CD8-positive, alpha-beta memory T cell (primary cell): ENCODE measurements at regions not wholly inside any gene's neighbourhood (a gene's known extent, or its start where the extent isn't known, plus 50 kb on each side); places are given as distances from the start of the nearest gene placed in this dataset.

Experiments
- CTCF ChIA-PET: fragments of 350-600 bp; sonication (Branson Sonifier 250); formaldehyde crosslinking; loops from one replicate; lab custom pipeline; 2021; ENCODE audit warnings: antibody characterized with exemption; lab: Charles Lee
- POLR2A ChIA-PET: fragments of 350-600 bp; sonication (Branson Sonifier 250); formaldehyde crosslinking; loops from one replicate; lab custom pipeline; 2021; ENCODE audit warnings: antibody characterized with exemption; lab: Charles Lee
- DNase-seq, 5 donors: peaks; one replicate each; pipeline versions ENCODE4 v3.0.0 to v3.0.0-alpha.2; 2020 to 2022; ENCODE audit warnings: mixed read lengths in 1 of 5
- H3K27ac ChIP-seq: one replicate; pipeline ENCODE4 v1.7.0; 2013; ENCODE audit warnings: low read depth, mild to moderate bottlenecking, low read length, moderate library complexity
- H3K27me3 ChIP-seq: 2 replicates; pipeline ENCODE4 v1.7.0; 2013; ENCODE audit warnings: low read length, mild to moderate bottlenecking; ENCODE audit not compliant: insufficient read depth, poor library complexity, severe bottlenecking
- H3K36me3 ChIP-seq: 2 replicates; pipeline ENCODE4 v1.7.0; 2013; ENCODE audit warnings: mild to moderate bottlenecking, low read length, moderate library complexity; ENCODE audit not compliant: insufficient read depth
- H3K4me1 ChIP-seq: 2 replicates; pipeline ENCODE4 v1.7.0; 2013; ENCODE audit warnings: mild to moderate bottlenecking, low read length, moderate library complexity; ENCODE audit not compliant: insufficient read depth
- H3K4me3 ChIP-seq: 2 replicates; pipeline ENCODE4 v1.7.0; 2013; ENCODE audit warnings: mild to moderate bottlenecking, low read length
- H3K9me3 ChIP-seq: 2 replicates; pipeline ENCODE4 v1.7.0; 2013; ENCODE audit warnings: mild to moderate bottlenecking, low read length
- H3K27ac Mint-ChIP-seq, 8 donors: one replicate each; pipeline ENCODE4 v1.8.0; 2020 to 2021; ENCODE audit warnings: mixed read lengths in 8 of 8, mild to moderate bottlenecking in 6 of 8, inconsistent platforms in 3 of 8, moderate library complexity in 3 of 8
- H3K27me3 Mint-ChIP-seq, 2 donors: one replicate each; pipeline ENCODE4 v1.8.0; 2020 to 2021; ENCODE audit warnings: mixed read lengths in 2 of 2, mild to moderate bottlenecking in 1 of 2, moderate library complexity in 1 of 2
- H3K36me3 Mint-ChIP-seq, 3 donors: one replicate each; pipeline ENCODE4 v1.8.0; 2020 to 2021; ENCODE audit warnings: mixed read lengths in 3 of 3, inconsistent platforms in 1 of 3, mild to moderate bottlenecking in 1 of 3
- H3K4me1 Mint-ChIP-seq, 3 donors: one replicate each; pipeline ENCODE4 v1.8.0; 2020 to 2021; ENCODE audit warnings: mixed read lengths in 3 of 3, inconsistent platforms in 1 of 3, mild to moderate bottlenecking in 1 of 3
- H3K4me3 Mint-ChIP-seq, 7 donors: one replicate each; pipeline ENCODE4 v1.8.0; 2020 to 2021; ENCODE audit warnings: mixed read lengths in 7 of 7, mild to moderate bottlenecking in 6 of 7, moderate library complexity in 4 of 7, inconsistent platforms in 2 of 7
- H3K9me3 Mint-ChIP-seq, 5 donors: one replicate each; pipeline ENCODE4 v1.8.0; 2020 to 2022; ENCODE audit warnings: mixed read lengths in 5 of 5, mild to moderate bottlenecking in 3 of 5, moderate library complexity in 2 of 5, inconsistent platforms in 1 of 5

DNA sequence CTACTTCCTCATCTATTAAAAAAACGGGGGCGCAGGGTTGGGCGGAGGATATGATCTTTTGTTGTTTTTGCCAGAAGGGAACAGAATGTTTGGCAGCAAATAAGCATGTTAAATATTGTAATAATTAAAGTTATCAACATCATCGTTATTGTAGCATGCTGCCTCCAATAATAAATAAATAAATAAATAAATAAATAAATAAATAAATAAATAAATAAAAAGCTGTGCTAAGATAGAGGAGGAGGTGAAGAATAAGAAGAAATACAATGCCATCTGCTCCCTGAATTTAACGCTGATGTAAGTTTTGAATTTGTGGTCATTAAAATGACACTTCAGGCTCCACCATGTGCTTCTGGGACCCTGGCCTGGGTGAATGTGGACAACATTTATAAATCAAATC lies 508.0 kb upstream of the TNC start:
- CTCF ChIA-PET = no interaction called here
- Mint-ChIP-seq H3K9me3 (peaks cover 0 to 12% (median 4%) of the 10 kb centered on the region in 5 donors), H3K4me3 (no peak overlapping the region), H3K27me3 (no peaks in the 10 kb centered on the region), H3K36me3 (no peaks in the 10 kb centered on the region), H3K4me1 (no peaks in the 10 kb centered on the region), H3K27ac (no peak overlapping the region)
- POLR2A ChIA-PET = interaction anchor here (0.7 kb wide), 1 partner anchor 58 kb away, joined by 3 read pairs; no protein-coding TSS in a partner anchor
- H3K27me3 ChIP-seq = no peaks in the 10 kb centered on the region
- no peak for DNase-seq
- no peak overlapping the region for H3K27ac ChIP-seq
- H3K36me3 ChIP-seq = no peaks in the 10 kb centered on the region
- H3K9me3 ChIP-seq = no peaks in the 10 kb centered on the region
- no peak overlapping the region for H3K4me3 ChIP-seq
- H3K4me1 ChIP-seq = no peaks in the 10 kb centered on the region

DNA sequence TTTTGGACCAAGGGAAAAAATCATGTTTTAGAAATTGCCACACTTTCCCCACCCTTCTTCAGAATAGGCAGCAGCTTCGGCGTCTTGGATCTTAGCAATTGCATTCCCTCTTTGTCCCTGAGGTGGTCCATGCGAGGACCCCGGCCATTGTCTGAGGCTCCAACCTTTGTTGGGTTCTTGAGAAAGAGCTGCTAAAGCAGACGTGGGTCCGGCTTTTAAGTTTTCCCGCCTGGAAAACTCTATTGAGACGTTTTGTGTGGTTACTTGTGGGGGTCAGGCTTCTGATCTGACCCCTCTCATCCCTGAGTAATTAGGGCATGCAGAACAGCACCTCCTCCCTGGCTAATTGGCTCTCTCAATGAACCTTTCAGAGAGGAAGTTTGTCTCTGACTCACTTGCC lies 509.6 kb upstream of the TNC start:
- CTCF ChIA-PET = interaction anchor here (1.0 kb wide), 1 partner anchor 22 kb away, joined by 3 read pairs; no protein-coding TSS in a partner anchor

DNA sequence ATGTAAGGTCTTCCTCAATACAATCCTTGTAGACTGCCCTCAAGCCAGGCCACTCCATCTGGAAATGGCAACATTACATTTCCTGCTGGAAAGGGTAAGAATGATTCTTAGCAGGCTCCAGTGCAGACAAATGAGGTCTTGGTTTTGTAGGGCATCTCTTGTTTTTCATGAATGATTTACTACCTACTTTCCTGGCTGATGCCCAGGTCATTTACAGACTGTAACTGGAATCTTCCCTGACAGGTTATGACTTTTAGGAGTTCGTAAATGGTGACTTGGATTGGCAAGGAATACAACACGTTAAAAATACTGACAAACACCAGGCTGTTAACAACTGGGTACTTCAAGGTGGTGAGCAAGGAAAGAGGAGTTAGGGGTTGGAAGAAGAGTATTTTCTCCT lies 510.5 kb upstream of the TNC start:
- no peak for DNase-seq
- ChIA-PET POLR2A (no interaction called here), CTCF (no interaction called here)
- no peak overlapping the region for H3K27ac ChIP-seq
- no peak overlapping the region for H3K4me3 ChIP-seq
- no peaks in the 10 kb centered on the region for H3K4me1 ChIP-seq
- no peaks in the 10 kb centered on the region for H3K4me1 Mint-ChIP-seq
- H3K9me3 Mint-ChIP-seq = peaks cover 0 to 4% (median 0%) of the 10 kb centered on the region in 5 donors
- H3K9me3 ChIP-seq = no peaks in the 10 kb centered on the region
- H3K27me3 Mint-ChIP-seq = no peaks in the 10 kb centered on the region
- H3K4me3 Mint-ChIP-seq = no peak overlapping the region
- no peaks in the 10 kb centered on the region for H3K36me3 Mint-ChIP-seq
- H3K36me3 ChIP-seq = no peaks in the 10 kb centered on the region
- H3K27me3 ChIP-seq = no peaks in the 10 kb centered on the region
- peak overlapping the region in 1 of 8 donors; percentile 61 for H3K27ac Mint-ChIP-seq

More for the DNA sequence above, 509.6 kb upstream of the TNC start:
- Histone ChIP-seq H3K27me3 (no peaks in the 10 kb centered on the region), H3K9me3 (no peaks in the 10 kb centered on the region), H3K4me3 (no peak overlapping the region), H3K27ac (no peak overlapping the region), H3K36me3 (no peaks in the 10 kb centered on the region), H3K4me1 (no peaks in the 10 kb centered on the region)
- H3K4me3 Mint-ChIP-seq = no peak overlapping the region
- no peaks in the 10 kb centered on the region for H3K36me3 Mint-ChIP-seq
- no peak for DNase-seq
- peaks cover 0 to 4% (median 0%) of the 10 kb centered on the region in 5 donors for H3K9me3 Mint-ChIP-seq
- no peaks in the 10 kb centered on the region for H3K27me3 Mint-ChIP-seq
- H3K27ac Mint-ChIP-seq = no peak overlapping the region
- no peaks in the 10 kb centered on the region for H3K4me1 Mint-ChIP-seq
- POLR2A ChIA-PET = no interaction called here

DNA sequence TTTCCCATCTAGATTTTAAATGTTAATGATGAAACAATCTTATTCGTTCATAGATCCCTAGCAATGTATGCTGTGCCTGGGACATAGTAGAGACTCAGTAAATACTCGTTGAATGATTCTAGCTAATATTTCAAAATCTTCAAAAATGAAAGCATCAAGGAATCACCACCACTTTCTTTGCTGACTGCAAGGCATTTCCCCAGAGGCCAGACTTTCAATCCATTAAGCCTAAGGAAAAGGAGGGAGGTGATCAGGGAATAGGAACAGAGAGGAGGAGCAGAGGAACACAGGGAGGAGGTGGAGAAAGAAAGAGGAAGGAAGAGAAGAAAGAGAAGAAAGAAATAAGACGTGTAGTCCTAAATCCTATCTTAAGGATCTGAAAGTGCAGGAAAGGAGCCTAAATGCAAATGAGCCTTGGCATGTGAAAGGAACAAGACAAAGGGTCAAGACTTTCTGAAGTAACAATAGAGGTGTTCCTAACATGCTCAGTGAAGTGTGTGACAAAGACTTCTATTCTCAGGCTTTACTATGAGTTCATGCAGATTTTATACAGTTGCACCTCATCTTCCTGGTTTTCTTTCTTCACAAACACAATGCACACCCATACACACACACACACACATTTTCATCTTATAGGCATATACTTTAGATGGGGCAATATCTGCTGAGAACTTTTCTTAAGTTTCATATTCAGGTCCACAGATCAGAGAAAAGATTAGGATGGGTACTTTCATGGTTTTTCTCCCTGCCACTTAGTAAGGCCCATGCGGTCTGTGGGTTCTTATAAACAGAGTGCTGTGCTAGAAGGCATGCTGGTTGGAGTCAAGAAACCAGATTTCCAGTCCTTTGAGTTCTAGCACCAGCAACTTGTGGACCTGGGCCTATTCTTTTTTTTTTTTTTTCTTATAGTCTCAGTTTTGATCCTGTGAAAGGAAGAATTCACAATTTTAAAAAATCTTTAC lies 512.2 kb upstream of the TNC start:
- CTCF ChIA-PET = no interaction called here
- Mint-ChIP-seq H3K4me3 (no peak overlapping the region), H3K36me3 (no peaks in the 10 kb centered on the region), H3K27me3 (no peaks in the 10 kb centered on the region), H3K4me1 (no peaks in the 10 kb centered on the region), H3K9me3 (peaks cover 0 to 2% (median 0%) of the 10 kb centered on the region in 5 donors), H3K27ac (no peak overlapping the region)
- Histone ChIP-seq H3K4me3 (no peak overlapping the region), H3K36me3 (no peaks in the 10 kb centered on the region), H3K27ac (no peak overlapping the region), H3K4me1 (no peaks in the 10 kb centered on the region), H3K9me3 (no peaks in the 10 kb centered on the region), H3K27me3 (no peaks in the 10 kb centered on the region)
- POLR2A ChIA-PET = no interaction called here
- no peak for DNase-seq

- Mint-ChIP-seq H3K4me1 (no peaks in the 10 kb centered on the region), H3K4me3 (no peak overlapping the region), H3K27ac (peak overlapping the region in 1 of 8 donors; percentile 33), H3K9me3 (peaks cover 0 to 2% (median 0%) of the 10 kb centered on the region in 5 donors), H3K27me3 (peaks cover 0 to 4% of the 10 kb centered on the region in 2 donors), H3K36me3 (no peaks in the 10 kb centered on the region)
- ChIA-PET CTCF (no interaction called here), POLR2A (no interaction called here)
- Histone ChIP-seq H3K27me3 (no peaks in the 10 kb centered on the region), H3K36me3 (no peaks in the 10 kb centered on the region), H3K4me3 (no peak overlapping the region), H3K27ac (no peak overlapping the region), H3K4me1 (no peaks in the 10 kb centered on the region), H3K9me3 (no peaks in the 10 kb centered on the region)
- no peak for DNase-seq
Observed at GRCh38 chr9:115632391-115632790, 514.4 kb upstream of the TNC start.

DNA sequence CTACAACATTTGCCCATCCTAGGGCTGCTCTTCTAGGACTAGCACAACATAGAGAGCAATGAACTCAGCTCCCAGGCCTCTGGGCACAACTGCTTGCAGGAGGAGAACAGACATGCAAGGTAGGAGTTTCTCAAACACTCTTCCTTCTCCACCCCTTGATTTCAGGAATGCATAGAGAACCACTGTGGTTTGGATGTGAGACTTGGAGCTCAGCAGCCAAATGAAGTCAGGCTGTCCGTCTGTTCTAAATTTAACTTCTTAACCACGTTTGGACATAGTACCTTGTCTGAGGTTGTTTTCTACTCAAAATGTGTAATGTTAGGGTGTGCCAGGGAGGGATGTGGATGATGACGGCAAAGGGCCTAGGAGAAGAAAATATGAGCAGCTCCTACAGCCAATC lies 515.1 kb upstream of the TNC start:
- no peak overlapping the region for H3K27ac Mint-ChIP-seq
- H3K27ac ChIP-seq = no peak overlapping the region
- no peak overlapping the region for H3K4me3 ChIP-seq
- DNase-seq = no peak
- no peaks in the 10 kb centered on the region for H3K27me3 ChIP-seq
- H3K4me1 ChIP-seq = no peaks in the 10 kb centered on the region
- H3K9me3 Mint-ChIP-seq = peaks cover 0 to 2% (median 0%) of the 10 kb centered on the region in 5 donors
- H3K27me3 Mint-ChIP-seq = peaks cover 0 to 4% of the 10 kb centered on the region in 2 donors
- H3K36me3 Mint-ChIP-seq = no peaks in the 10 kb centered on the region
- CTCF ChIA-PET = no interaction called here
- H3K36me3 ChIP-seq = no peaks in the 10 kb centered on the region
- H3K4me3 Mint-ChIP-seq = no peak overlapping the region
- POLR2A ChIA-PET = no interaction called here
- H3K9me3 ChIP-seq = no peaks in the 10 kb centered on the region
- no peaks in the 10 kb centered on the region for H3K4me1 Mint-ChIP-seq

DNA sequence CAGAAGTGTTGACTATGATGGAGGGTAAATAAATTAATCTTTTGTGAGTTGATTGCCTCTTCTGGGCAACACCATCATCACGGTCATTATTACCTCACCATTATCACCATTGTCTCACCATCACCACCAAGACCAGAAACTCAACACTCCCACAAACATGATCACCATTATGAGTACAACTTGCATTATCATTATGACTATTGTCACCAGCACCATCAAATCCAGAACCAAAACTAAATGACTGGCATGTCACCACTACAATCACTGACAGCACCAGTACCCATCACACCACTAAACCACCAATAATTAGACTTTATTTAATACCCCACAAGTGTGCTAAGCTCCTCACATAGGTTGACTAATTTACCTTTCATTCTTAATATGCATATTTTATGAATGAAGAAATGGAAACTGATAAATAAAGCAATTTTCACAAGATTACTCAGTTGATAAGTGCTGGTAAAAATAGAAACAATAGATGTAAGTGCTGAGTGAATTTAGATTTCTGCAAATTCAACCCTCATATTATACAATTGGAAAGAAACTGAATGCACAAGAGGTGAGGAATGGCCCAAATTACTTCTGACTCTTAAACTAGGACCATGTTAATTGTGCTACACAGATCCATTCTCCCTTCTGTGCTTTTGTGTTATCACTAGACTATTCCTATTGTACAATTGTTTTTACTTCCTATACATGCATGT lies 517.8 kb upstream of the PAPPA start:
- H3K9me3 Mint-ChIP-seq = no peaks in the 10 kb centered on the region
- no peak for DNase-seq
- H3K27ac Mint-ChIP-seq = no peak overlapping the region
- H3K4me3 ChIP-seq = no peak overlapping the region
- H3K27ac ChIP-seq = no peak overlapping the region
- no peaks in the 10 kb centered on the region for H3K4me1 ChIP-seq
- ChIA-PET POLR2A (no interaction called here), CTCF (no interaction called here)
- H3K27me3 Mint-ChIP-seq = peaks cover 1 to 4% of the 10 kb centered on the region in 2 donors
- H3K4me3 Mint-ChIP-seq = no peak overlapping the region
- H3K4me1 Mint-ChIP-seq = no peaks in the 10 kb centered on the region
- H3K36me3 Mint-ChIP-seq = no peaks in the 10 kb centered on the region
- H3K36me3 ChIP-seq = no peaks in the 10 kb centered on the region
- H3K9me3 ChIP-seq = no peaks in the 10 kb centered on the region
- H3K27me3 ChIP-seq = no peaks in the 10 kb centered on the region

- Mint-ChIP-seq H3K36me3 (no peaks in the 10 kb centered on the region), H3K4me1 (no peaks in the 10 kb centered on the region), H3K27me3 (peaks cover 4% of the 10 kb centered on the region in 2 donors), H3K27ac (no peak overlapping the region), H3K9me3 (peaks cover 0 to 5% (median 0%) of the 10 kb centered on the region in 5 donors), H3K4me3 (no peak overlapping the region)
- H3K27me3 ChIP-seq = no peaks in the 10 kb centered on the region
- H3K9me3 ChIP-seq = no peaks in the 10 kb centered on the region
- no peaks in the 10 kb centered on the region for H3K36me3 ChIP-seq
- no peak overlapping the region for H3K27ac ChIP-seq
- DNase-seq = no peak
- no peak overlapping the region for H3K4me3 ChIP-seq
- ChIA-PET CTCF (no interaction called here), POLR2A (no interaction called here)
- H3K4me1 ChIP-seq = no peaks in the 10 kb centered on the region
Observed at GRCh38 chr9:115636596-115636995, 517.0 kb upstream of the PAPPA start.
